Brain pericyte (primary cell): ENCODE measurements at regions not wholly inside any gene's neighbourhood (a gene's known extent, or its start where the extent isn't known, plus 50 kb on each side); places are given as distances from the start of the nearest gene placed in this dataset.
"Not testable (repeated sequence)": the region's sequence is repeated elsewhere in the genome, so short reads cannot be mapped to it uniquely, and the experiment has no call there.

Experiments
- DNase-seq: peaks from one replicate; pipeline ENCODE4 v3.0.0-alpha.2; 2012; ENCODE audit warnings: low read depth, low spot score

DNA sequence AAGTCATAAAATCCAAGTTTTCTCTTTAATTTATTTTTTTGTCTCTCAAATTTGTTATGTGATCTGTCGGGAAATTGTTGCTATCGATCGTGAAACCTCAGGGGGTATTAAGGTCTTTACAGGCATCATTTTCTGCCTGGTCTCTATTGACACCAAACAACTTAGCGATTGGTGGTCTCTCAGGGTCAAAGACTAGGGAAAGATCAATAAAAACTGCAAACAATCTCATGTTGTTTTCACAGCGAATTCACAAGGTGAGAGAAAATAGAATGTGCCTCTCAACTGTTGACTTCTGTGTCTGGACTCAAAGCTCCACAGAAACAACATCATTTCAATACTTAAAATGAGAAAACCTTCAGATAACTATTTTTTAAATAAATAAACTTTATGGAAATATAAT, 645.4 kb upstream of the MIR17HG start:
- no peak for DNase-seq

DNA sequence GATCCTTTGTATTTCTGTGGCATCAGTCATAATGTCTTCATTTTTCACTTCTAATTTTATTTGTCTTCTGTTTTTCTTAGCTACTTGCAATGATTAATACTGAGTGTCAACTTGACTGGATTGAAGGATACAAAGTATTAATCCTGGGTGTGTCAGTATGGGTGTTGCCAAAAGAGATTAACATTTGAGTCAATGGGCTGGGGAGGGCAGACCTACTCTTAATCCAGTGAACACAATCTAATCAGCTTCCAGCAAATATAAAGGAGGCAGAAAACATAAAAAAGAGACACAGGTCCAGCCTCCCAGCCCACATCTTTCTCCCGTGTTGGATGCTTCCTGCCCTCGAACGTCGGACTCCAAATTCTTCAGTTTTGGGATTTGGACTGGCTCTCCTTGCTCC, 640.9 kb upstream of the MIR17HG start:
- no peak for DNase-seq

DNA sequence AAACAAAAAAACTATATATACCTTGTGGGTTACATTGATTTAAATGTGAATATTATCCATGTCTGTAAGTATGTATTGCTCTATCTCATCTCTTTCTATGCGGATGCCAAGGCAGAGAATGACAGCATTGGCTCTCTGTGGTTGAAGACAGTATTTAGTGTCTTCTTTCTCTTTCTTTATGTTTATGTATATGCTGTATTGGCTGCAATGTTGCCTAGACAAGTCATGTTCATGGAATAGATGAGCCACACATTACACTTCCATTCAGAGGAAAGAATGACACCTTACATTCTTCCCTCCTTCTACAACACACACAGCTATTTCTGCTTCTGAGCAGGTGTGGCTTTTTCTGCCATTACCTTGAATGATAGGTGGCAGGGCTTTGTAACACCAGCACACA, 639.4 kb upstream of the MIR17HG start:
- DNase-seq, result no peak

DNA sequence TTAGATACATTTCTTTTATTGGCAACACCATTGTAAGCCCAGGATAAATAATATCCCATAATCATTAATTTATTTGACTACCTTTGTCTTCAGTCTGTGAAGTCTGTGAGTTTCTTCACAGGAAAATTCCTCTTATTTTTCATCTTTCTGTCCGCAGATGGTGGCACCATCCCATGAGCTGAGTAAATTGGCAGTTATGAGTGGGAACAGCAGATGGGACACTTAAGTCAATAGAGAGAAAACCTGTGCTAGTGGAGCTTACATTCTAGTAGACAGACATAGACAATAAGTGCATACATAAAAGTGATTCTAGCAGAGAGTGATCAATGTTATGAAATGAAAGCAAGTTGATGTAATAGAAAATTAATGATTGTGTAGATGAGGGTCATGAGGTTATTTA, 638.2 kb upstream of the MIR17HG start:
- no peak for DNase-seq

DNA sequence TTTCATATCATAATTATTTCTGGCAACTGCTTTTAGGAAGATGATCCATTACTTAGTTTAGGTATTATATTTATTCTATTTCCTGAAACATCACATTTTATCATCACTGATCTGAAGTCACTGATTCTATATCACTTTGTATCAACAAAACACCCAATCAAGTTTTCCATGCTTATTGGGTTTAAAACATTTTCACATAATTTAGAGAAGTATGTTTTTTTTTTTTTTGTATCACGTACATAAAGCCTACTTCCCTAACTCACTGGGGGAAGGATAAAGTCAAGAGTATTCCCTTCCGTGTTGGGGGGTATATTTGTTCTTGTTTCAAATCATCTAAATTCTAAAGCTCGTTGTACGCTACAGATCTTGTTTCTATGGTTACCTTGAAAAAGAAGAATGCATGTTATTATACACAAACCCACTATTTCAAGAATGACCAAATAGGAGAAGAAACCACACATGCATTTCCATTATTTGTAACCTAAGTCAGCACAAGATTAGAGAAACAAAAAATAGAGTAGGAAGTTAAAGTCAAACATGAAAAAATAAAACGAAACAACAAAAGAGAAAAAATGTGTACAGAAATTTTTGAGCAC, 637.2 kb upstream of the MIR17HG start:
- no peak for DNase-seq

DNA sequence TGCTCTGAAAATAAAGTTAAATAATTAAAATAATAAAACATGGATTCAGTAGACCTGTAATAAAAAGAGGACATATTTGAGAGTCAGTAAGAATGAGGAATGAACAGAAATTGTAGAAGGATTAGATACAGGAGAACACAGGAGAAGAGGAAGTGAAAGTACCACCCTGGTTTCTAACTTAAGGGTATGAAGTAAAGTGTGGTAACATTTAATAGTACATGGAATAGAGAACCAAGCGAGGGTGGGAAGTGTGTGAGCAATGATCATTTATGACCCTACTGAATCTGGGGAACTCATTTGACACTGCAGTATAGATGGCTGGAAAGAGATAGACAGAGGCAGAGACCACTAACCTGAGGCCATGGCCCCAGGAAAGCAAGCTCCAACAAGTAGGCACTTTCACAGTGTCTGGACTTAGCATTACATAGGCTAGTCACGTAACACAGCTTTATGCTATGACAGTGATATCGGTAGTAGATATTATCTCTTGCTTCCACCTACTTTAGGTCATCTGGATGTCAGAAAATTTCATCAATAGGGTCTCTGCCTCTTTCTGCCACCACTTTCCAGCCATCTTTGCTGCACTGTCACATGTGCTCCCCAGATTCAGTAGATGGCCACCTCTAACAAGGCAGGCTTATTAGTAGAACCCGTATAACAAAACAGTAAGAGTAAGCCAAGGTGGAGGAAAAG, 633.9 kb upstream of the MIR17HG start:
- no peak for DNase-seq

DNA sequence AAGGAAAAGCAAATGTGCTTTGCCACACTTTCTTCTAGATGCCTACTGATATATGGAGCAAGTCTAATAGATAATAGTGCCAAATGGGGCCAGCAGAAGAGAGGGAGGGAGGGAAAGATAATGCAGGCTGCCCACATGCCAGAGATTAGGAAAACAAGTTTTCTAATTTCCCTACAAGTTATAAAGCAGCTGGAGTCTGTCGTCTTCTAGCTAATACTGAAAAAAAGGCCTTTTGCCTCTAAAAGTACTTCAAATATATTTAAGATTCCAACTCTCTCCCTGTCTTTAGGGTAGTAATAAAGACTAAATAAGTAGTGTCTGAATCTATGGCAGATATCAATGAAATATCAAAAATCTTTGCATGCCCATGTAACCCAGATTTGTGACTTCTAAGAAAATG, 632.0 kb upstream of the MIR17HG start:
- DNase-seq, result no peak

DNA sequence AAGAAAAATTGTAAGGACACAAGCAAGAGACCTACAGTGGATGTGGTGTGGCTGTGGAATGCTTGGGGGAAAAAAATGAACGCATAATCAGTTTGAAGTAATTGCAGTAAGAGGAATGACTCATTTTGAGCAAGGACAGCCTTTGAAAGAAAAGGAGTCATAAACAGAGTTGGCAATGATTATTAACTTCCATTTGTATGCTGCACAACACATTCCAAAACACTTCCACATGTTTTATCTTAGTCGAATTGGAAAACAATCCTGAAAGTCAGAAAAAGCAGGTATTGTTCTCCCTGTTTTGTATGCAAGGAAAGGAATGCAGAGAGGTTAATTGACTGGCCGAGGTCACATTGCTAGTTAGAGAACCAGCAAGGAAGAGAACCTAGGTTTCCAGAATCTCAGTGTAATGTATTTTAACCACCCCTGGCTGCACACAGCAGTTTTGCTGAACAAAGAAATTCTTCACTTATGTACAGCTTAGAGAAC, 630.0 kb upstream of the MIR17HG start:
- DNase-seq, result no peak

DNA sequence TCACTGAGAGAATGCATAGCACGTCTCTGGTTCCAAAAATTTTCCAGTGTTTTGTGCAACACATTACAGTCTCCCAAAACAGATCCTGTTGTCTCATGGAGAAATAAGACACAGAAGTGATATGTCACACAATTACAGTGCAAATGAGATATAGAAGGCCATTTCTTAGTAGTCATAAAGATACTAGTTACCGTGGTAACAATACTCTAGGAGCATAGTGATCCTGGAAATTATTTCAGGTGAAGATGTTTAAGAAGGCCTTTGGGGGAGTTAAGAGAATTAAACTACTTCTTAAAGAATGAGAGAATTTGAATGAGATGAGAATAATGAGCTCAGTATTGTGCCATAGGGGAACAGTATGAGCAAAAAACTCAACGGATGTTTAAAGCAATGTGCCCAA, 628.0 kb upstream of the MIR17HG start:
- DNase-seq, result no peak

DNA sequence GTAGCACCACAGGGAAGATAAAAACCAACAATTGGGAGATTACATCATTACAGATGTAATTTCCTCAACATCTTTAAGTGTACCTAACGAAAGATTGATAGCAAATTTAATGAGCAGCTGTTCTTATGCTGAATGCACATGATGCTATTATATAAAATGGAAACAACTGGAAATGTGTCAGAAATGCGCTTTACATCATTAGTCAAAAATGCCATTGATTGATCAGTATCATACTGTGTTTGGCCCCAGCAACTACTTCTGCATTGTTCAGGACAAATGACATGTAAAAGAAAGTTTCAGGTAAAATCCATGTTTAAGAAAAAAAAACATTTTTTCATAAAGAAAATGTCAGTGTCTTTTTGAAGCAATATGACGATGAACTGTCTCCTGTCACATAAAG, 625.5 kb upstream of the MIR17HG start:
- no peak for DNase-seq

DNA sequence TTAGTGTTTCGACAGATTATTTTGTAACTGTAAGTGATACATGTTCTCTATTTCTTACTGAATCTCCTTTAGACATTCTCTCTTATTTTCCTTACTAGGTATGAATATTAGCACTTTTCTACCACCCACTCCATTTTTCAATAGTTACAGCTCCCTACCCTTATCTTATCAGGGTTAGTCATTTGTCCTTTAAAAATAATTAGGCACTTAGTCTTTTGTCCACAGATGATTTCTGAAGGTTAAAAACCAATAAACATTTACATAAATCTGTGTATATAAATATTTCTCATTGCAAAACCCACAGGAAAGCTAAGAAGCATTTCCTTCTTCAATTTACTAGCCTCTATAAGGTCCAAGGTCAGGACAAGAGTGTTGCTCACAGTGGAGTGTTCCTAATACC, 624.1 kb upstream of the MIR17HG start:
- no peak for DNase-seq

DNA sequence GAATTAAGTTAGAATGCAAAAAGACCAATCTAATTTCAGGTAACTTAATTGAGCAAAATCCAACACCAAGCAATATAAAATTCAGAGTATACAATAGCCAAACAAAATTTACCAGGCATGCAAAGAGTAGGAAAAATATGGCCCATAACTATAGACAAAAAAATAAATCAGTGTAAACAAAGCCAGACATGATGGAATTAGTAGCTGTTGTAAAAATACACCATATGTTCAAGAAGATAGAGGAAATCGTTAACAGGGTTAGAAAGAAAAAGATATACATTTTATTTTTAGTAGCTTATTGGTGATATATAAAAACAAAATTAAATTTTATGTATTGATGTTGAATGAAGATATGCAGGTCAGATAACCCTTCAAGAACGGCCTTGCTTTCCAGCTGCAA, 621.1 kb upstream of the MIR17HG start:
- DNase-seq, result no peak

DNA sequence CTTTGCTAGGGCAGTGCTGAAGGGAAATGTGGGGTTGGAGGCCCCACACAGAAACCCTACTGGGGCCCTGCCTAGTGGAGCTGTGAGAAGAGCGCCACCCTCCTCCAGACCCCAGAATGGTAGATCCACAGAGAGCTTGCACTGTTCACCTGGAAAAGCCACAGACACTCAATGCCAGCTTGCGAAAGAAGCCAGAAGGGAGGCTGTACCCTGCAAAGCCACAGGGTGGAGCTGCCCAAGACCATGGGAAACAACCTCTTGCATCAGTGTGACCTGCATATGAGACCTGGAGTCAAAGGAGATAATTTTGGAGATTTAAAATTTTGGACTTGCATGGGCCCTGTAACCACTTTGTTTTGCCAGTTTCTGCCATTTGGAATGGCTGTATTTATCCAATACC, 615.4 kb upstream of the MIR17HG start:
- no peak for DNase-seq

DNA sequence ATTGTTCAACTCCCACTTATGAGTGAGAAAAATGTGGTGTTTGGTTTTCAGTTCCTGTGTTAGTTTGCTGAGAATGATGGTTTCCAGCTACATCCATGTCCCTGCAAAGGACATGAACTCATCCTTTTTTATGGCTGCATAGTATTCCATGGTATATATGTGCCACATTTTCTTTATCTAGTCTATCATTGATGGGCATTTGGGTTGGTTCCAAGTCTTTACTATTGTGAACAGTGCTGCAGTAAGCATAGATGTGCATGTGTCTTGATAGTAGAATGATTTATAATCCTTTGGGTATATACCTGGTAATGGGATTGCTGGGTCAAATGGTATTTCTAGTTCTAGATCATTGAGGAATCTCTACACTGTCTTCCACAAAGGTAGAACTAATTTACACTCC, 613.0 kb upstream of the MIR17HG start:
- not testable (repeated sequence) for DNase-seq

DNA sequence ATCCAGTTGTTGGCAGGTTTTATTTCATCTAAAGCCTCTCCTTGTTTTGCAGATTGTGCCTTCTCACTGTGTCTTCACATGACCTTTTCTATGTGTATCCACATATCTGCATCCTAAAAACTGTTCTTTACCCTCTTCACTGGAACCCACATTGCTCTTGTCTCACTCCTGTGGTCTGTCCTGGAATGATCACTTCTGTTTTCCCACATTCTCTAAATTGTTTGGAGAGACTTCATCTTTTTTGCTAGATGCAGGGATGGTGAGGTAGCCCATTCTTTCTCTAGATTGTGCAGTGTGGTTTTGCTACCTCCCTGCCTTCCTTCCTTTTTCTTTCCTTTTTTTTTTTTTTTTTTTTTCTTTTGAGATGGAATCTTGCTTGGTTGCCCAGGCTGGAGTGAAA, 608.6 kb upstream of the MIR17HG start:
- DNase-seq, result no peak

DNA sequence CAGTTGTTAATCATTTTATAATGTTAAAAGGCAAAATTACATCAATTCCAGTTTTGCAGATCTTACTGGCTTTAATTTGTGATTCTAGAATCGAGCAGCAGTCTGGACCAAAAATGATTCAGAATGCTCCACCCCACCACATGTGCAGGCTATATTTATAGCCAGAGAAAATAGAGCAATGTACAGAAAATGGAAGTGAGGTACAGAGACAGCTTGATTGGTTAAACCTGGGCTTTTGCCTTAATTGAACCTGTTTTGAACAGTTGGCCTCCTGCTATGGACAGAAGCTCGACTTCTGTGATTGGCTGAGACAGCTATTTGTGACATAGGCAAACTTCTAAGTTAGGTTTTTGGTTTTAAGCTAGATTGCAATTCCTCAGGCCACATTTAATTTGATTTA, 607.4 kb upstream of the MIR17HG start:
- DNase-seq, result no peak

DNA sequence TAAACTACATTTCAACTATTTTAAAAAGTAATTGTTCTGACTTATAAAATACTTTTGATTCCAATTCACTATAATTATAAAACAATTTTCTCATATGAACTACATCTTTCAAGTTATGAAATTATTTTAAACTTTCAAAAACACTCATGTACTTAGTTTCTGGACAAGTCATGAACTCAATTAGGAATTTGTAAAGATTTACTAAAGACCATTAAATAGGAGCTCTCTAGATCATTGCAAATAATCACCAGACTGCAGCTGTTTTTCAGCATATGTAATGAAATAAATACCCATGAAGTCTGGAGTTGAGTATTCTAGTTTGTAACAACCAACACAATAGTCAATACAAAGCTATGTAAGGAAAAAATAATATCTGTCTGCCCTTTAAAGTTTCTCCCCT, 605.1 kb upstream of the MIR17HG start:
- DNase-seq, result no peak

DNA sequence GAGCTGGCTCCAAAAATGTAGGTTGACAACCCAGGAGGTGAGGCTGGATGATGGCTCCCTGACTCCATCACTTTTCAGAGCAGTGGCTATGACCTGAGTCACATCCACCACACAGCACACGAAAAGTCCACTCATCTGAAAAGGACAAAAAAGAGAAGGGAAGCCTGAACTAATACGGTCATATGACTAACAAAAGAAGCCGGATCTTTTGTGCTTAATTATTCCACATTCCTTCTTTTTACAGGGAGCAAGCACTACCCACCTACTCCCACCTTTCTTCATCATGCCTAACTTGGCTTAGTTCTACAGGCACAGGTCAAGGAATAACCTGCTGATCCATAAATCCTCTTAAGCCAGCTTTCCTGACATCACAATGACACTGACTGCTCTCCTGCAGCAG, 601.3 kb upstream of the MIR17HG start:
- no peak for DNase-seq

DNA sequence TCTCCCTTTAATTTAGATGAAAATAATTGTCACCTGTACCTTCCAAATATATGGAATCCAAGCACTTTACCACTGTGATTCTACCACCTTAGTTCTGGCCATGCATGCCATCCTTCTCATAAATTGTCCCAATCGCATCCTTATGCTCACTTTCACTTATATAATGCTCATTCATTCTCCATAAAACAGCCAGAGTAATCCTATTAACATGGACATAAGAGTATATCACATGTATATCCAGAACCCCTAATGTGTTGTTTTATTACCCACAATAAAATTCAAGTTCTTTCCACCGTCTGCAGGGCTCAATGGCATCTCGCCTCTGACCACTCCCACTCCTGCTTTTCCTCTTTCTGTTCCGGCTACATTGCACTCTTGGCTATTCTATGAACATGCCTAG, 597.5 kb upstream of the MIR17HG start:
- no peak for DNase-seq

DNA sequence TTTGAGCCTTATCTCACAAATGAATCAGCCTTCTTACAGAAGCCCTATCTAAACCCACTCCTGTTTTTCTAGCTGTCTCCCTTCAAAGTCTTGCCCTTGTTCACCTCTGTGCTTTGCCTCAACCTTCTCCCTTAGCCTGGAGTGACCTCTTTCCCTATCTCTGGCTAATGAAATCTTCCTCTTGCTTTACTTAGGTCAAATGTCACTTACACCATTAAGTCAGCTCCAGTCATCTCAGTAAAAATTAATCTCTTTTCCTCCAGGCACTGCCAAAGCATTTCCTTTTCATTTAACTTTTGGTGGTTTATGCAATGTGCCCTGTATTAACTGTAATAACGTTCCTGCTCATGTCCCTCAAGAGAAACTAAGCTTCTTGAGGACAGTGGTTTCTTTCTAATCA, 596.5 kb upstream of the MIR17HG start:
- DNase-seq, result no peak

DNA sequence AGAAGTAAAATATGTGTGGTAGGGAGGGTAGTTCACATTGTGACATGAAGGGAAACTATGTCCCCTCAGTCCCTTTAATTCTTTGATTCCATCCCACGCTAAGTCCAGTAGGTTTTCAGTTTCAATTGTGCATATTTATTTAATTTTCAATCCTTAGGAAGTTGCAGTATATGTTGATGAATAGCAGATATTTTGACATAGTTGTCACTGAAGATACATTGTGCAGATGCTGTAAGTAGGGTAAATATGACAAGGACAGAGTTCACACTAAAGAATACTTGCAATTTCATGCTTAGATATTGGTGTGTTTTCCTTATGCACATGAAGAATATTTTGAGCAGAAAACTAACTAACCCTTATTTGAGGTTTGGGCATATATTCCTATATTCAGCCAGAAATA, 595.4 kb upstream of the MIR17HG start:
- no peak for DNase-seq

DNA sequence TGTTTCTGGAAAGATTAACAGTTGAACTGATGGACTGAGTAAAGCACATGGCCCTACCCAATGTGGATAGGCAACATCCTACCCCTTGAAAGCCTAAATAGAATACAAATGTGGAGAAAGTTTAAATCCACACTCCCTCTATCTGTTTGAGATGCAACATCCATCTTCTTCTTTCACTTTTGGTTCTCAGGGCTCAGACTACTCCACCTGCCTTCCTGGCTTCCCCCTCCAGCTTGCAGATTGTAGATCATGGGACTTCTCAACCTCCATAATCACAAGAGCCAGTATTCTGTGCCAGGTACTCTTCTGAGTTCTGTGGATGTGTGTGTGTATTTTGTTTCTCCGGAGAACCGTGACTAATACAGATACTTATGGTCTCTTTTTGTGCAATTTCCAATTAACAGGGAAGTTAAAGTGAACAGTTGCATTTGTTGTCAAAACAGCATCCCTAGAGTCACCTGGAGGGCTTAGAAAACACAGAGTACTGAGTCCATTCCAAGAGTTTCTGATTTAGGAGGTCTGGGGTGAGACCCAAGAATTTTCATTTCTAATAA, 590.3 kb upstream of the MIR17HG start:
- no peak for DNase-seq

DNA sequence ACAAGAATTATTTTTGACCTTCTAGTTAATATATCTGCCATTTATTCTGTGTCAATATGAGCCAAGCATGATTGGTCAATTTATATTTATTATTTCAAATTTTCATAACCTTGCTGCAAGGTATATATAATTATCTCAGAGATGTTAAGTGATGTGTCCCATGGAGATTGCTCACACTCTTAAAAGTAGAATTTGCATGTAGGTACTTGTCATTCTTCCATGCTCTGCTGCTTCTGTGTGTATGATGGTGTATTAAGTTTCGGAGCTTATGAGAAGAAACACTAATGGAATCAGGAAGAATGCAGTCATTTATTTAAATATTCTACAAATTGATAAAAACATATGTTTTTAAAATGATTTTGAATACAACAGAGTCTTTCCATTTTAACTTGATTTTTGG, 586.8 kb upstream of the MIR17HG start:
- no peak for DNase-seq
